ENCODE measurements at regions not wholly inside any gene's neighbourhood (a gene's known extent, or its start where the extent isn't known, plus 50 kb on each side); places are given as distances from the start of the nearest gene placed in this dataset.

- TF ChIP-seq, protein P1, sequence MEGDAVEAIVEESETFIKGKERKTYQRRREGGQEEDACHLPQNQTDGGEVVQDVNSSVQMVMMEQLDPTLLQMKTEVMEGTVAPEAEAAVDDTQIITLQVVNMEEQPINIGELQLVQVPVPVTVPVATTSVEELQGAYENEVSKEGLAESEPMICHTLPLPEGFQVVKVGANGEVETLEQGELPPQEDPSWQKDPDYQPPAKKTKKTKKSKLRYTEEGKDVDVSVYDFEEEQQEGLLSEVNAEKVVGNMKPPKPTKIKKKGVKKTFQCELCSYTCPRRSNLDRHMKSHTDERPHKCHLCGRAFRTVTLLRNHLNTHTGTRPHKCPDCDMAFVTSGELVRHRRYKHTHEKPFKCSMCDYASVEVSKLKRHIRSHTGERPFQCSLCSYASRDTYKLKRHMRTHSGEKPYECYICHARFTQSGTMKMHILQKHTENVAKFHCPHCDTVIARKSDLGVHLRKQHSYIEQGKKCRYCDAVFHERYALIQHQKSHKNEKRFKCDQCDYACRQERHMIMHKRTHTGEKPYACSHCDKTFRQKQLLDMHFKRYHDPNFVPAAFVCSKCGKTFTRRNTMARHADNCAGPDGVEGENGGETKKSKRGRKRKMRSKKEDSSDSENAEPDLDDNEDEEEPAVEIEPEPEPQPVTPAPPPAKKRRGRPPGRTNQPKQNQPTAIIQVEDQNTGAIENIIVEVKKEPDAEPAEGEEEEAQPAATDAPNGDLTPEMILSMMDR (IDR thresholded peaks at IDR 0.05), result no peak
- TF ChIP-seq POLR2A (IDR thresholded peaks at IDR 0.05) (no peak), EP300 (IDR thresholded peaks at IDR 0.05) (peak in 1 of 2 donors; percentile 15)
Measured at GRCh38 chr10:47062441-47063200, 151.4 kb downstream of the PTPN20 start.
